Loucy (cell line): ENCODE measurements at regions not wholly inside any gene's neighbourhood (a gene's known extent, or its start where the extent isn't known, plus 50 kb on each side); places are given as distances from the start of the nearest gene placed in this dataset.

Source experiments
- H2AFZ ChIP-seq: fragments of 200-600 bp; sonication (generic); 2 replicates; pipeline ENCODE4 v1.6.0; 2016; ENCODE audit warnings: antibody characterized with exemption, mild to moderate bottlenecking, low read length, moderate library complexity
- H3F3A ChIP-seq: fragments of 200-600 bp; 2 replicates; pipeline ENCODE4 v1.6.0; 2016; ENCODE audit warnings: antibody characterized with exemption, low read depth, mild to moderate bottlenecking
- H3K27me3 ChIP-seq: fragments of 200-600 bp; sonication (generic); 2 replicates; pipeline ENCODE4 v1.6.1; 2014; ENCODE audit warnings: low read length, mild to moderate bottlenecking; ENCODE audit not compliant: insufficient read depth, poor library complexity, severe bottlenecking
- H3K36me3 ChIP-seq: fragments of 200-600 bp; sonication (generic); 2 replicates; pipeline ENCODE4 v1.6.1; 2016; ENCODE audit warnings: low read length; ENCODE audit not compliant: insufficient read depth
- H3K4me1 ChIP-seq: fragments of 200-600 bp; sonication (generic); 2 replicates; pipeline ENCODE4 v1.5.1; 2014; ENCODE audit warnings: low read length, mild to moderate bottlenecking; ENCODE audit not compliant: insufficient read depth, poor library complexity, severe bottlenecking
- H3K4me2 ChIP-seq: fragments of 200-600 bp; sonication (generic); 2 replicates; pipeline ENCODE4 v1.6.0; 2014; ENCODE audit warnings: antibody characterized with exemption, low read length, low read depth, mild to moderate bottlenecking; ENCODE audit not compliant: poor library complexity, severe bottlenecking
- H3K4me3 ChIP-seq: fragments of 200-600 bp; sonication (generic); 2 replicates; pipeline ENCODE4 v1.5.1; 2014; ENCODE audit warnings: low read length, mild to moderate bottlenecking, mixed read lengths; ENCODE audit not compliant: poor library complexity, severe bottlenecking
- H3K79me2 ChIP-seq: fragments of 200-600 bp; sonication (generic); 2 replicates; pipeline ENCODE4 v1.6.1; 2014; ENCODE audit warnings: low read length; ENCODE audit not compliant: insufficient read depth
- H3K9ac ChIP-seq: fragments of 200-600 bp; sonication (generic); 2 replicates; pipeline ENCODE4 v1.6.0; 2014; ENCODE audit warnings: mild to moderate bottlenecking, low read depth, low read length, moderate library complexity; ENCODE audit not compliant: poor library complexity, severe bottlenecking
- H3K9me2 ChIP-seq: fragments of 200-600 bp; sonication (generic); replicated peaks from 2 replicates; pipeline ENCODE4 v1.6.1; 2016; ENCODE audit warnings: low read depth, low read length, mixed read lengths
- H3K9me3 ChIP-seq: fragments of 200-600 bp; sonication (generic); 2 replicates; pipeline ENCODE4 v1.6.1; 2014; ENCODE audit warnings: mild to moderate bottlenecking, antibody characterized with exemption, low read length, low read depth; ENCODE audit not compliant: insufficient read depth
- H4K20me1 ChIP-seq: fragments of 200-600 bp; sonication (generic); 2 replicates; pipeline ENCODE4 v1.6.0; 2014; ENCODE audit warnings: antibody characterized with exemption, low read length, mild to moderate bottlenecking; ENCODE audit not compliant: insufficient read depth, poor library complexity, severe bottlenecking
- CTCF ChIP-seq: fragments of 200-600 bp; sonication (generic); conservative IDR thresholded peaks from 2 replicates; pipeline ENCODE4 v1.5.1; 2014; ENCODE audit warnings: mild to moderate bottlenecking, antibody characterized with exemption, low read length
- EZH2phosphoT487 ChIP-seq: fragments of 200-600 bp; IDR thresholded peaks from 2 replicates; pipeline ENCODE4 v1.6.1; 2018; ENCODE audit warnings: antibody characterized with exemption, mild to moderate bottlenecking, moderate library complexity, borderline replicate concordance

GRCh38 chr10:61554925-61555324, 101.7 kb upstream of the TMEM26 start:
- no peaks in the 10 kb centered on the region for H3K9me2 ChIP-seq
- H3F3A ChIP-seq = no peaks in the 10 kb centered on the region
- H3K9me3 ChIP-seq = no peaks in the 10 kb centered on the region
- no peak overlapping the region for H3K9ac ChIP-seq
- H3K4me2 ChIP-seq = no peak overlapping the region
- H3K4me1 ChIP-seq = no peaks in the 10 kb centered on the region
- no peaks in the 10 kb centered on the region for H3K36me3 ChIP-seq
- no peak for TF ChIP-seq EZH2phosphoT487
- TF ChIP-seq CTCF = no peak
- H2AFZ ChIP-seq = no peak overlapping the region
- H3K79me2 ChIP-seq = no peaks in the 10 kb centered on the region
- H3K27me3 ChIP-seq = no peaks in the 10 kb centered on the region
- no peak overlapping the region for H3K4me3 ChIP-seq
- no peaks in the 10 kb centered on the region for H4K20me1 ChIP-seq

- Histone ChIP-seq H3K9me2 (no peaks in the 10 kb centered on the region), H3K4me1 (no peaks in the 10 kb centered on the region), H4K20me1 (no peaks in the 10 kb centered on the region), H3K4me3 (no peak overlapping the region), H3F3A (no peaks in the 10 kb centered on the region), H3K27me3 (no peaks in the 10 kb centered on the region), H3K4me2 (no peak overlapping the region), H3K79me2 (no peaks in the 10 kb centered on the region), H3K9me3 (no peaks in the 10 kb centered on the region), H3K36me3 (no peaks in the 10 kb centered on the region), H2AFZ (no peak overlapping the region), H3K9ac (no peak overlapping the region)
- TF ChIP-seq CTCF (no peak), EZH2phosphoT487 (no peak)
Measured at GRCh38 chr10:61549861-61550260, 96.7 kb upstream of the TMEM26 start.

GRCh38 chr10:61548364-61548763, 95.2 kb upstream of the TMEM26 start:
- Histone ChIP-seq H3K9me2 (no peaks in the 10 kb centered on the region), H3K9me3 (no peaks in the 10 kb centered on the region), H3K79me2 (no peaks in the 10 kb centered on the region), H3K4me1 (no peaks in the 10 kb centered on the region), H3K9ac (no peak overlapping the region), H2AFZ (no peak overlapping the region), H3F3A (no peaks in the 10 kb centered on the region), H3K27me3 (no peaks in the 10 kb centered on the region), H3K36me3 (no peaks in the 10 kb centered on the region), H4K20me1 (no peaks in the 10 kb centered on the region), H3K4me3 (no peak overlapping the region), H3K4me2 (no peak overlapping the region)
- TF ChIP-seq EZH2phosphoT487 = no peak
- no peak for TF ChIP-seq CTCF
